CD4-positive, alpha-beta T cell treated with Interleukin-4 for 4 hours (primary cell): ENCODE measurements at regions not wholly inside any gene's neighbourhood (a gene's known extent, or its start where the extent isn't known, plus 50 kb on each side); places are given as distances from the start of the nearest gene placed in this dataset.

Experiments used
- DNase-seq: peaks from one replicate; pipeline ENCODE4 v3.0.0-alpha.2; 2020

- no peak for DNase-seq
Measured at GRCh38 chr10:53749439-53749838, 976.9 kb upstream of the MBL2 start.

- no peak for DNase-seq
Measured at GRCh38 chr10:53748319-53748718, 975.7 kb upstream of the MBL2 start.

- no peak for DNase-seq
Measured at GRCh38 chr10:53744746-53745145, 972.2 kb upstream of the MBL2 start.

- no peak for DNase-seq
Measured at GRCh38 chr10:53744176-53744575, 971.6 kb upstream of the MBL2 start.

- DNase-seq: no peak
Measured at GRCh38 chr10:53737132-53737531, 964.5 kb upstream of the MBL2 start.

- DNase-seq: no peak
Measured at GRCh38 chr10:53726921-53727320, 954.3 kb upstream of the MBL2 start.

GRCh38 chr10:53724581-53724980, 952.0 kb upstream of the MBL2 start:
- DNase-seq: no peak

GRCh38 chr10:53719658-53720057, 947.1 kb upstream of the MBL2 start:
- no peak for DNase-seq

GRCh38 chr10:53716156-53716555, 943.6 kb upstream of the MBL2 start:
- DNase-seq: no peak

- no peak for DNase-seq
Measured at GRCh38 chr10:53713431-53713830, 940.8 kb upstream of the MBL2 start.

GRCh38 chr10:53702489-53702888, 929.9 kb upstream of the MBL2 start:
- no peak for DNase-seq

- DNase-seq: no peak
Measured at GRCh38 chr10:53701213-53701612, 928.6 kb upstream of the MBL2 start.

GRCh38 chr10:53700278-53700677, 927.7 kb upstream of the MBL2 start:
- no peak for DNase-seq

GRCh38 chr10:53699684-53700083, 927.1 kb upstream of the MBL2 start:
- no peak for DNase-seq

- DNase-seq: no peak
Measured at GRCh38 chr10:53699231-53699630, 926.6 kb upstream of the MBL2 start.

GRCh38 chr10:53697038-53697437, 924.5 kb upstream of the MBL2 start:
- DNase-seq: no peak

GRCh38 chr10:53690524-53691240, 918.1 kb upstream of the MBL2 start:
- no peak for DNase-seq

GRCh38 chr10:53687800-53688199, 915.2 kb upstream of the MBL2 start:
- DNase-seq: no peak

- DNase-seq: no peak
Measured at GRCh38 chr10:53682885-53683284, 910.3 kb upstream of the MBL2 start.

- no peak for DNase-seq
Measured at GRCh38 chr10:53682458-53682857, 909.9 kb upstream of the MBL2 start.

GRCh38 chr10:53679666-53680065, 907.1 kb upstream of the MBL2 start:
- DNase-seq: no peak

- no peak for DNase-seq
Measured at GRCh38 chr10:53675177-53675576, 902.6 kb upstream of the MBL2 start.

- no peak for DNase-seq
Measured at GRCh38 chr10:53667063-53667462, 894.5 kb upstream of the MBL2 start.

- DNase-seq: no peak
Measured at GRCh38 chr10:53664282-53665019, 891.9 kb upstream of the MBL2 start.

GRCh38 chr10:53650794-53651193, 878.2 kb upstream of the MBL2 start:
- no peak for DNase-seq
